Muscle layer of duodenum (tissue), 2 donors: ENCODE measurements at regions not wholly inside any gene's neighbourhood (a gene's known extent, or its start where the extent isn't known, plus 50 kb on each side); places are given as distances from the start of the nearest gene placed in this dataset.

Source experiments
- H3K27ac ChIP-seq: one replicate; pipeline ENCODE4 v1.7.0; 2013; ENCODE audit warnings: mild to moderate bottlenecking, low read length
- H3K27me3 ChIP-seq: one replicate; pipeline ENCODE4 v1.7.0; 2013; ENCODE audit warnings: low read depth, mild to moderate bottlenecking, control low read depth, low read length
- H3K36me3 ChIP-seq, 2 donors: one replicate each; pipeline ENCODE4 v1.7.0; 2013; ENCODE audit warnings: low read length in 2 of 2, control low read depth in 1 of 2, mild to moderate bottlenecking in 1 of 2; ENCODE audit not compliant: insufficient read depth in 2 of 2, control insufficient read depth in 1 of 2
- H3K4me1 ChIP-seq, 2 donors: one replicate each; pipeline ENCODE4 v1.7.0; 2013; ENCODE audit warnings: low read length in 2 of 2, mild to moderate bottlenecking in 2 of 2, control low read depth in 1 of 2, moderate library complexity in 1 of 2; ENCODE audit not compliant: insufficient read depth in 2 of 2, control insufficient read depth in 1 of 2
- H3K4me3 ChIP-seq, 2 donors: one replicate each; pipeline ENCODE4 v1.7.0; 2013; ENCODE audit warnings: low read length in 2 of 2, low read depth in 1 of 2, mild to moderate bottlenecking in 1 of 2
- H3K9me3 ChIP-seq, 2 donors: one replicate each; pipeline ENCODE4 v1.7.0; 2013; ENCODE audit warnings: low read length in 2 of 2, control low read depth in 1 of 2, mild to moderate bottlenecking in 1 of 2; ENCODE audit not compliant: control insufficient read depth in 1 of 2
- donor health status: healthy.

DNA sequence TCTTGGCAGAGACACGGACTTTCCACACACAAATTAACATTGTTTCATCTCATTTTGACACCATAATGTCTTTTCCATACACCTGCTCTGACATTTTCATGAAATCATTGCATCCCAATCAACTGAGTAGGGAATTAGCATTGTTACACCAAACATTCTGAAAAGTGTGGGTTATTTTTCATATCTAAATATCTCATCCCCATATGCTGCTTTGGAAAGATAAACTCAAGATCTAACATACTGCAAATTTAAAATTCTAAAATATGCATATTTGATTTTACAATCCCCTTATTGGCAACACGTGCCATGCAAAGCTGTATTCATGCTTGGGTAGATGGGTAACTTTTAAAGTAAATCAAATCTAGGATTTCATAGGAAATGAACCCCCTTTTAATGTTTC lies 242.9 kb downstream of the ZNF516 start:
- H3K27me3 ChIP-seq = no peaks in the 10 kb centered on the region
- no peaks in the 10 kb centered on the region for H3K9me3 ChIP-seq
- no peak overlapping the region for H3K27ac ChIP-seq

DNA sequence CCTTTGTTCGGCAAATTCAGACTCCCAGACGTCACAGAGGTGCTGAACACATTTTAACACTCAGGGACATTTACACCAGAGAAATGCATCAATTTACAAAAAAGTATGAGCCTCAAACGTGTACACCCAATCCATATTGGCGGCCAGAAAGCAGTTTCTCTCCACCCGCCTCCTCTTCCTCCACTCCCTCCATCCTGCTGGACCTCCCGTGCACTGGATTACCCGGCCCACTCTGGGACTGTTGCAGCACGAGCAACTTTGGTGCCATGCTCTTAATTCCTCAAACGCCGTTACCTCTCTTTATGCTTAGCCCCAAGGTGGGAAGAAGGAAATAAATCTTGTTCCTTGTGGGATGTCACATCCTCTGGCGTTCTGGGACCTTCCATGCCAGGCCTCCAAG lies 243.4 kb downstream of the ZNF516 start:
- Histone ChIP-seq H3K4me3 (no peak overlapping the region), H3K27me3 (no peaks in the 10 kb centered on the region), H3K9me3 (no peaks in the 10 kb centered on the region), H3K36me3 (no peaks in the 10 kb centered on the region), H3K4me1 (peaks cover 0 to 3% of the 10 kb centered on the region in 2 donors), H3K27ac (no peak overlapping the region)

More for the DNA sequence above, 242.9 kb downstream of the ZNF516 start:
- Histone ChIP-seq H3K4me1 (peaks cover 0 to 4% of the 10 kb centered on the region in 2 donors), H3K4me3 (no peak overlapping the region), H3K36me3 (no peaks in the 10 kb centered on the region)

DNA sequence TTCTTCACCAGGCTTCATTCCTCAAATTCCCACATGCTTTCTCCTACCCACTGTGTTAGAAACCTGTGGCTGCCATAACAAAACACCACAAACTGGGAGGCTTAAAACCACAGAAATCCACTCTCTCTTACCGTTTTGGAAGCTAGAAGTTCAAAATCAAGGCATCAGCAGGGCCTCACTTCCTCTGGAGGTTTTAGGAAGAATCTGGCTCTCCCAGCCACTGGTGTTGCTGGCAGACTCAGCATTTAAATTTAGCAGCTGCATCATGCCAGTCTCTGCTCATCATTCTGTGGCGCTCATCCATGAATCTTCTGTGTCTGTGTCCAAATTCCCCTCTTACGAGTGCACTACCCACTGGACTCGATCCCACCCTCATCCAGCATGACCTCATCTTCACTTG lies 248.5 kb downstream of the ZNF516 start:
- Histone ChIP-seq H3K4me3 (no peak overlapping the region), H3K27ac (no peak overlapping the region), H3K27me3 (no peaks in the 10 kb centered on the region), H3K4me1 (no peaks in the 10 kb centered on the region), H3K36me3 (no peaks in the 10 kb centered on the region), H3K9me3 (peaks cover 0 to 6% of the 10 kb centered on the region in 2 donors)

DNA sequence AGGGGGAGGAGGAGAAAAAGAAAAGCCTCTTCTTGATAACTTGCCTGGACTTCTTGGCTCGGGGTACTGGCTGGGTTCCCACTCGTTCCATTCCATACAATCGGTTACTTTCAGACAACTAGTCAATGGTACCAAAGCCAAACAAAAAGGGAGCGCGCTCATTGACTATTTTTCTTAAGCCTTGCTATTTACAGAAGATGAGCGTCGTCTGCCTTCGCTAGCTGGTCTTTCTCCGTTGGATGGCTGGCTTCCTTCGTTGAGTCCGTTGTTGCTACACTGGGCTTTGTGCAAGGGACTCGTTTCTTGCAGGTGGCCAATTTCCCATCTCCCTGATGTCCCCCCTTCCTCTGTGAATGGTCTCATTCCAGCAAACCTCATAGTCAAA lies 260.4 kb downstream of the ZNF516 start:
- Histone ChIP-seq H3K27me3 (no peaks in the 10 kb centered on the region), H3K4me1 (peaks cover 0 to 13% of the 10 kb centered on the region in 2 donors), H3K4me3 (peak overlapping the region in 1 of 2 donors; percentile 31), H3K9me3 (peaks cover 0 to 6% of the 10 kb centered on the region in 2 donors), H3K27ac (no peak overlapping the region), H3K36me3 (no peaks in the 10 kb centered on the region)

DNA sequence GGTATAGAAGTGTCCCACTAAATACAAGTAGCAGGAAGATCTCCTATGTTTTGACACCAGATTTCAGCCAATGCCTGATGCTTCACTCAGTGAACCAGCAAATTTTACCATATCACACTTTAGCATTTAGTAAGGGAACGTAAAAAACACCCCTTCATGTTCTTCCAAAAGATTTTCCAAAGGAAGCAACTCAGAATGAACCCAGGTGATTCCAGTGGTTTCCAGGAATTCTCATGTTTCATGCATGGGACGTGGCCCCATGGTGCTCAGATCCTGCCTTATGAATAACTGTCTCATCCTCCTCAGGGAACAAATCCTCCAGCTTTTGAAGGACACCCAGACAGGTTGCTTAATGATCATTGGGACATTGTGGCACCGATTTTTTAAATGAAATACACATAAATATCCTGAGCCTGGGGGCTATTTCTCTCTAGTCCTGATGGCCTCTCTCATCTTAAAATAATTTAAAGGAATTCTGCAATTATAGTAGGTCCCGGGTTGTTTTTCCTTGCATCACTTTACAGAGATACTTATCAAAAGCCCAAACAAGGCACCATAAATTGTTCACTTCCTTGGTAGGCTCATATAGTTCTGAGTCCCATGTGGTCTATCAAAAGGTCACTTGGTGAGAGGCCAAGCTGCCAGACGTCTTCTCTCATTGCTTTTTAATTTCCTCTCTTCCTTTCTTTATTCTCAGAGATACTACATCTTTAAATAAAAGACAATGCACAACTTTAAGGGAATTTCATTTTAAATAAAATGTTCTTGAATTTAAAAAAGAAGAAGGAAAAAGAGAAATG lies 261.0 kb downstream of the ZNF516 start:
- Histone ChIP-seq H3K4me1 (peaks cover 0 to 13% of the 10 kb centered on the region in 2 donors), H3K9me3 (peaks cover 0 to 6% of the 10 kb centered on the region in 2 donors), H3K4me3 (peak overlapping the region in 1 of 2 donors; percentile 31)

DNA sequence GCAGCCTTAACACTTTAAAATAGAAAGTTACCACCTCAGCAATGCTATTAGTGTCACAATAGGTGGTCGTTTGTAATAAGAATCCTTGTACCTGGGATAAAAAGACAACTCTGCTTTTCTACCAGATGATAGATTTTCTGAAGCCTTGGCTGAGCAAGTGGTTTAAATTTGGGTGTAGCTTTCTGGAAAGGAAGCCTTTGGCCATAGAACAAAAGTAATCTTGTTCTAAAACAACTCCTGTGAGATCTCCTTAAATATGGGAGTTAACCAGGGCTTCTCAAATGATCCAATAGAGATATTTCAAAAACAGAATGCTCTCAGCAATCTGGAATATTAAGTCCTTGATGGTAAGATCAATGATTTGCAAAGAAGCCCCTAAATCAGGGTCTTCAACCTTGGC lies 261.6 kb downstream of the ZNF516 start:
- H3K27me3 ChIP-seq = no peaks in the 10 kb centered on the region
- H3K4me3 ChIP-seq = no peak overlapping the region
- H3K36me3 ChIP-seq = no peaks in the 10 kb centered on the region
- H3K4me1 ChIP-seq = peaks cover 0 to 13% of the 10 kb centered on the region in 2 donors
- H3K27ac ChIP-seq = no peak overlapping the region
- H3K9me3 ChIP-seq = peaks cover 0 to 6% of the 10 kb centered on the region in 2 donors

More for the DNA sequence above, 261.0 kb downstream of the ZNF516 start:
- Histone ChIP-seq H3K36me3 (no peaks in the 10 kb centered on the region), H3K27ac (no peak overlapping the region), H3K27me3 (no peaks in the 10 kb centered on the region)

DNA sequence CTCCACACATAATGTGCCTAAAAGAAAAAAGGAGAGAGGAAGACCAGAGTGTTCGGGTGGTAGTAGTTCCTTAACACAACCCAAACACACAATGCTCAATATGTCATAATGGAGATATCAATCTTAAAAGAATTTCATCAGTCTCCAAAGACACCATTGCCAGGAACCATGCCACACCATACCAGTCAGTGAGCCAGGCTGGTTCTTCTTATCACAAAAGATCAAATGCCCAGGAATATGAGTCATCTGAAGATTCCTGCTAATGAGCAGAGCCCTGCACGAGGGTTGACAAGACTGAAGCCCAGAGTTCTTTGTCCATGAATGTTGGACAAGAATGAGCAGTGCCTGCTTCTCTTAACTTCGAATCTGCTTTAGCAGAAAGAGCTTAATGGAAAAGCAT lies 262.3 kb downstream of the ZNF516 start:
- Histone ChIP-seq H3K27ac (no peak overlapping the region), H3K36me3 (no peaks in the 10 kb centered on the region), H3K27me3 (no peaks in the 10 kb centered on the region), H3K9me3 (peaks cover 0 to 1% of the 10 kb centered on the region in 2 donors), H3K4me3 (no peak overlapping the region), H3K4me1 (peaks cover 0 to 13% of the 10 kb centered on the region in 2 donors)

DNA sequence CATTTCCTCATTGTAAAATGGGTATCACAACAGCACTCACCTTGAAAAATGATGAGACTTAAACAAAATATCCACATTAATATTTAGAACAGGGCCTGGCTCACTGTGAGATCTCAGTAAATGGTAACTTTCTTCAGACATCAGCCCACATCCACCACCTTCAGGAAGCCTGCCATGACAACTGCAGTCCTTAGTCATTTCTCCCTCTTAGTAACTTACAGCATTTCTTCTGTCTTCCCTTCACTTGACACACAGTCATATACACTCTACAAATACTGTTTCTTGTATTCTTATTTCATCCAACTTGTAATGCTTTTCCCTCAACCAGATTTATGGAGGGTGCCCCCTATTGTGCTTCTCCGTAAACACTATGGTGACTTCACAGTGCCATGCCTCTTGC lies 263.0 kb downstream of the ZNF516 start:
- Histone ChIP-seq H3K36me3 (no peaks in the 10 kb centered on the region), H3K27ac (no peak overlapping the region), H3K4me3 (no peak overlapping the region), H3K27me3 (no peaks in the 10 kb centered on the region), H3K4me1 (peaks cover 0 to 13% of the 10 kb centered on the region in 2 donors), H3K9me3 (no peaks in the 10 kb centered on the region)

DNA sequence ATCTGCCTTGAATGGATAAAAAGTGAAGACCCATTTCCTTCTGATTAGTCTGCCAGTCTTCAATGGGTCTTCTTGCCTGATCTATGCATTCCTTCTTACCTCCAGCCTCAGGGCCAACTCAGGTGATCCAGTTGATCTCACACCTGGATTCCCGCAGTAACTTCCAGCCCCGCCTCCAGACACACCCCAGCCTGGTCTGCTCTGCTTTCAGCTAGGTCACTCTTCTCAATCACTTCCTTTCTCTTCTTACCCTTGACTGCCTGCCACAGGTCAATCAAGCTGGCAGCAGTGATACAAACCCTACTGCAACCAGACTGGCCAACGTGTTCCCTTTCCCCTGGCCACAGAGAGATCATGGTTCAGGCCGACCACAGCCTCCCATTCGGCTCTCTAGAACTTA lies 263.6 kb downstream of the ZNF516 start:
- peaks cover 0 to 13% of the 10 kb centered on the region in 2 donors for H3K4me1 ChIP-seq
- H3K27me3 ChIP-seq = no peaks in the 10 kb centered on the region
- no peak overlapping the region for H3K27ac ChIP-seq
- no peaks in the 10 kb centered on the region for H3K36me3 ChIP-seq
- no peak overlapping the region for H3K4me3 ChIP-seq
- no peaks in the 10 kb centered on the region for H3K9me3 ChIP-seq

DNA sequence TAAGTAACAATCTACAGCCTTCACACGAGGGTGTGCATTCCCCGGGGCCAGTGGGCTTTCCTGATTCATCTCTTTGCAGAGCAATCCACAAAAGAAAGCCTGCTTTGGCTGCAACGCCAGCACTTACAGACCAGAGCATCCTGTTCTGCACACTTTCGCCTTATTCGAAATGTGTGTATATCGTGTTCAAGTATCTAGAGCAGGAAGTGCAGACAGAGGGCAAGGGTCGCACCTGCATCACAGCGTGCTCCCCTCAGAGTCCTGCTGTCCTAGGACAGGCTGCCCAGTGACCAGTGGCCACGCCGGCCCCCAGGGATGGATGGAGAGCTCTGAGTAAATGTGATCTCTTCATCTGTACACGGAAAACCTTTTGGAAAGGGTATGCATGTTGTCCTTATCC lies 264.3 kb downstream of the ZNF516 start:
- Histone ChIP-seq H3K27ac (no peak overlapping the region), H3K4me1 (peaks cover 0 to 13% of the 10 kb centered on the region in 2 donors), H3K9me3 (no peaks in the 10 kb centered on the region), H3K36me3 (no peaks in the 10 kb centered on the region), H3K27me3 (no peaks in the 10 kb centered on the region), H3K4me3 (no peak overlapping the region)

DNA sequence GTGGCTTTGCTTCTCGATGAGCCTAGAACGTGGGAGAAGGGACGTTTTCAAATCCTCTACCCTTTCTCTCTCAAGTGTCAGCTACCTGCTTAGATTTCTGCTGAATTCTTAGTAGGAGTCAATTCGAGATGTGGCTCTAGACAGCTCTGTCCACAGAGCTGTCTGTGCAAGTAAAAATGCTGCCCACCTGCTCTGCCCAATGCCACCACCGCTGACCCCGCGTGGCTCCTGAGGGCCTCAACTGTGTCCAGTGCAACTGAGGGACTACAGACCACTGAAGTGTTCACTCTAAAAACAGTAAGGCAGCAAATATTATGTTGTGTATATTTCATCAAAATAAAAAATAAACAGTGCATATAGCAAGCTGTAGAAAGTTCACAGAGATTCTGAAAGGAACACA lies 266.3 kb downstream of the ZNF516 start:
- Histone ChIP-seq H3K4me1 (no peaks in the 10 kb centered on the region), H3K36me3 (no peaks in the 10 kb centered on the region), H3K27ac (no peak overlapping the region), H3K9me3 (no peaks in the 10 kb centered on the region), H3K4me3 (no peak overlapping the region), H3K27me3 (no peaks in the 10 kb centered on the region)

DNA sequence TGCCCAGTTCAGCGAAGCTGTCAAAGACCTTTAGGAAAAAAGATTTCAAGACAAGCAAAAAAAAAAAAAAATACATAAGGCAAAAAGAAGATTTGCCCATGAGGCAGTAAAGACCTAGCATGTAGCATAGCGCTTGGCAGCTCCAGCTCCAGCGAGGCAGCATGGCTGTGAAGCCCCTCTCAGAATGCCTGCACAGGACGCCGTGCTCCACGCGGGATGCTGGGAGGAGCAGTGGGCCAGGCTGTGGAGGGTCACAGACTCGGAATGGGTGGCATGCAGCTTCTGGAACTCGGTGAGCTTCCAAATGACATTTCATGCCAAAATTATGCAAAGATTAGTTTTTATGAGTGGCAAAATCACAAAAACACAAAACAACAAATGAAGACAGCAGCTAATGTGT lies 267.3 kb downstream of the ZNF516 start:
- Histone ChIP-seq H3K4me3 (no peak overlapping the region), H3K27ac (no peak overlapping the region), H3K9me3 (no peaks in the 10 kb centered on the region), H3K27me3 (no peaks in the 10 kb centered on the region), H3K36me3 (no peaks in the 10 kb centered on the region), H3K4me1 (no peaks in the 10 kb centered on the region)
